HG02943 (cell line): ENCODE measurements at regions not wholly inside any gene's neighbourhood (a gene's known extent, or its start where the extent isn't known, plus 50 kb on each side); places are given as distances from the start of the nearest gene placed in this dataset.

Source experiments
- ATAC-seq: cut with Tn5 transposase; IDR thresholded peaks from one replicate; pipeline ENCODE4 v1.9.1; 2021; ENCODE audit warnings: mild to moderate bottlenecking, low read depth, moderate library complexity; ENCODE audit not compliant: unreplicated experiment

- ATAC-seq, result no peak
Measured at GRCh38 chr13:109381546-109382180, 404.7 kb downstream of the IRS2 start.

- ATAC-seq, result no peak
Measured at GRCh38 chr13:109380457-109380856, 405.9 kb downstream of the IRS2 start.

GRCh38 chr13:109379930-109380329, 406.5 kb downstream of the IRS2 start:
- ATAC-seq, result no peak

GRCh38 chr13:109376936-109377335, 409.4 kb downstream of the IRS2 start:
- ATAC-seq, result no peak

GRCh38 chr13:109374609-109375200, 411.7 kb downstream of the IRS2 start:
- no peak for ATAC-seq

- no peak for ATAC-seq
Measured at GRCh38 chr13:109372666-109373065, 413.7 kb downstream of the IRS2 start.

GRCh38 chr13:109371066-109371465, 415.3 kb downstream of the IRS2 start:
- no peak for ATAC-seq

GRCh38 chr13:109370496-109370895, 415.9 kb downstream of the IRS2 start:
- no peak for ATAC-seq

- ATAC-seq, result no peak
Measured at GRCh38 chr13:109369353-109370052, 416.9 kb downstream of the IRS2 start.

- ATAC-seq, result no peak
Measured at GRCh38 chr13:109368230-109368629, 418.2 kb downstream of the IRS2 start.

- no peak for ATAC-seq
Measured at GRCh38 chr13:109366525-109366924, 419.9 kb downstream of the IRS2 start.

GRCh38 chr13:109363431-109363830, 423.0 kb downstream of the IRS2 start:
- no peak for ATAC-seq

GRCh38 chr13:109362616-109363015, 423.8 kb downstream of the IRS2 start:
- ATAC-seq, result no peak

- ATAC-seq, result no peak
Measured at GRCh38 chr13:109361562-109362289, 424.7 kb downstream of the IRS2 start.

GRCh38 chr13:109357751-109358471, 428.5 kb downstream of the IRS2 start:
- no peak for ATAC-seq

GRCh38 chr13:109355875-109356434, 430.4 kb downstream of the IRS2 start:
- ATAC-seq, result no peak

GRCh38 chr13:109355166-109355565, 431.2 kb downstream of the IRS2 start:
- no peak for ATAC-seq

- no peak for ATAC-seq
Measured at GRCh38 chr13:109351236-109351635, 435.1 kb downstream of the IRS2 start.

GRCh38 chr13:109348519-109349258, 437.7 kb downstream of the IRS2 start:
- no peak for ATAC-seq

- ATAC-seq, result no peak
Measured at GRCh38 chr13:109346060-109346459, 440.3 kb downstream of the IRS2 start.
